ENCODE measurements at regions not wholly inside any gene's neighbourhood (a gene's known extent, or its start where the extent isn't known, plus 50 kb on each side); places are given as distances from the start of the nearest gene placed in this dataset.

GRCh38 chr6:147132889-147133288 lies 71.3 kb upstream of the STXBP5 start:
- Histone ChIP-seq H3K4me1 (no peaks in the 10 kb centered on the region), H3K9me3 (no peaks in the 10 kb centered on the region), H3K27ac (no peak overlapping the region)

GRCh38 chr6:147133669-147134068 lies 70.5 kb upstream of the STXBP5 start:
- H3K9me3 ChIP-seq: no peaks in the 10 kb centered on the region
- DNase-seq: no peak
- no peaks in the 10 kb centered on the region for H3K36me3 ChIP-seq
- H3K4me1 ChIP-seq: no peaks in the 10 kb centered on the region
- WGBS, 5 donors: 86 to 91% (median 89%) methylated on average over 4 of the region's 4 CpGs
- H3K4me3 ChIP-seq: no peak overlapping the region
- no peak overlapping the region for H3K27ac ChIP-seq
- no peaks in the 10 kb centered on the region for H3K27me3 ChIP-seq (replicated peaks in 1 of 7)
- intact Hi-C loops (cut with DNase I; ENCODE audit: low total_unique reads): no loop called here
- TF ChIP-seq POLR2AphosphoS5 (IDR thresholded peaks at IDR 0.05): no peak
- no peak for TF ChIP-seq POLR2A (IDR thresholded peaks at IDR 0.05)
- no peak for TF ChIP-seq CTCF (IDR thresholded peaks at IDR 0.05 in 8 of 11, conservative IDR thresholded peaks at IDR 0.05 in 3 of 11)

More at GRCh38 chr6:147132889-147133288, 71.3 kb upstream of the STXBP5 start:
- no peak for DNase-seq
- Histone ChIP-seq H3K36me3 (no peaks in the 10 kb centered on the region), H3K4me3 (no peak overlapping the region), H3K27me3 (replicated peaks in 1 of 7) (no peaks in the 10 kb centered on the region)
- 88 to 97% (median 96%) methylated on average over 3 of the region's 3 CpGs for WGBS, 5 donors
- TF ChIP-seq CTCF (IDR thresholded peaks at IDR 0.05 in 8 of 11, conservative IDR thresholded peaks at IDR 0.05 in 3 of 11) (no peak), POLR2A (IDR thresholded peaks at IDR 0.05) (no peak)
- intact Hi-C loops (cut with DNase I; ENCODE audit: low total_unique reads): no loop called here

GRCh38 chr6:147135211-147135681 lies 69.0 kb upstream of the STXBP5 start:
- no peak overlapping the region for H3K27ac ChIP-seq
- H3K4me1 ChIP-seq: no peaks in the 10 kb centered on the region
- H3K36me3 ChIP-seq: no peaks in the 10 kb centered on the region
- DNase-seq: no peak
- no peak overlapping the region for H3K4me3 ChIP-seq
- no peaks in the 10 kb centered on the region for H3K9me3 ChIP-seq
- no peaks in the 10 kb centered on the region for H3K27me3 ChIP-seq (replicated peaks in 1 of 7)
- no peak for TF ChIP-seq POLR2AphosphoS5 (IDR thresholded peaks at IDR 0.05)
- no peak for TF ChIP-seq CTCF (IDR thresholded peaks at IDR 0.05 in 8 of 11, conservative IDR thresholded peaks at IDR 0.05 in 3 of 11)
- no peak for TF ChIP-seq POLR2A (IDR thresholded peaks at IDR 0.05)
- intact Hi-C loops (cut with DNase I; ENCODE audit: low total_unique reads): no loop called here
- 29 to 69% (median 53%) methylated on average over 2 of the region's 2 CpGs for WGBS, 5 donors

- intact Hi-C loops (cut with DNase I; ENCODE audit: low total_unique reads): no loop called here
- no peaks in the 10 kb centered on the region for H3K4me1 ChIP-seq
- H3K4me3 ChIP-seq: no peak overlapping the region
- no peaks in the 10 kb centered on the region for H3K27me3 ChIP-seq (replicated peaks in 1 of 7)
- WGBS, 5 donors: 70 to 82% (median 73%) methylated on average over 2 of the region's 2 CpGs
- no peaks in the 10 kb centered on the region for H3K36me3 ChIP-seq
- TF ChIP-seq POLR2AphosphoS5 (IDR thresholded peaks at IDR 0.05) (no peak), CTCF (IDR thresholded peaks at IDR 0.05 in 8 of 11, conservative IDR thresholded peaks at IDR 0.05 in 3 of 11) (no peak), POLR2A (IDR thresholded peaks at IDR 0.05) (no peak)
- no peaks in the 10 kb centered on the region for H3K9me3 ChIP-seq
- no peak overlapping the region for H3K27ac ChIP-seq
- no peak for DNase-seq
Observed at GRCh38 chr6:147136057-147136456, 68.2 kb upstream of the STXBP5 start.

All from spleen (tissue), 11 donors.